ENCODE measurements at regions not wholly inside any gene's neighbourhood (a gene's known extent, or its start where the extent isn't known, plus 50 kb on each side); places are given as distances from the start of the nearest gene placed in this dataset.

GRCh38 chr6:133674661-133675060 is 214.3 kb upstream of the TCF21 start:
- TF ChIP-seq, protein P1, sequence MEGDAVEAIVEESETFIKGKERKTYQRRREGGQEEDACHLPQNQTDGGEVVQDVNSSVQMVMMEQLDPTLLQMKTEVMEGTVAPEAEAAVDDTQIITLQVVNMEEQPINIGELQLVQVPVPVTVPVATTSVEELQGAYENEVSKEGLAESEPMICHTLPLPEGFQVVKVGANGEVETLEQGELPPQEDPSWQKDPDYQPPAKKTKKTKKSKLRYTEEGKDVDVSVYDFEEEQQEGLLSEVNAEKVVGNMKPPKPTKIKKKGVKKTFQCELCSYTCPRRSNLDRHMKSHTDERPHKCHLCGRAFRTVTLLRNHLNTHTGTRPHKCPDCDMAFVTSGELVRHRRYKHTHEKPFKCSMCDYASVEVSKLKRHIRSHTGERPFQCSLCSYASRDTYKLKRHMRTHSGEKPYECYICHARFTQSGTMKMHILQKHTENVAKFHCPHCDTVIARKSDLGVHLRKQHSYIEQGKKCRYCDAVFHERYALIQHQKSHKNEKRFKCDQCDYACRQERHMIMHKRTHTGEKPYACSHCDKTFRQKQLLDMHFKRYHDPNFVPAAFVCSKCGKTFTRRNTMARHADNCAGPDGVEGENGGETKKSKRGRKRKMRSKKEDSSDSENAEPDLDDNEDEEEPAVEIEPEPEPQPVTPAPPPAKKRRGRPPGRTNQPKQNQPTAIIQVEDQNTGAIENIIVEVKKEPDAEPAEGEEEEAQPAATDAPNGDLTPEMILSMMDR (IDR thresholded peaks at IDR 0.05; ENCODE audit: borderline replicate concordance, extremely low read depth, low read length, poor library complexity, severe bottlenecking): no peak
- TF ChIP-seq EZH2 (IDR thresholded peaks at IDR 0.05; ENCODE audit: borderline replicate concordance, low read depth, low read length, severe bottlenecking): no peak

Data from DND-41 (cell line).